Suprapubic skin (tissue), 4 donors: ENCODE measurements at regions not wholly inside any gene's neighbourhood (a gene's known extent, or its start where the extent isn't known, plus 50 kb on each side); places are given as distances from the start of the nearest gene placed in this dataset.

Experiments
- DNase-seq, 2 donors: peaks; one replicate each; pipeline ENCODE4 v3.0.0-alpha.2; 2019; ENCODE audit warnings: low spot score in 2 of 2
- H3K27ac ChIP-seq: fragments of 200-600 bp; sonication (generic); one replicate; pipeline ENCODE4 v1.5.1; 2019
- H3K27me3 ChIP-seq: fragments of 200-600 bp; sonication (generic); one replicate; pipeline ENCODE4 v1.5.1; 2019
- H3K36me3 ChIP-seq: fragments of 200-600 bp; sonication (generic); one replicate; pipeline ENCODE4 v1.5.1; 2019
- H3K4me1 ChIP-seq: fragments of 200-600 bp; sonication (generic); one replicate; pipeline ENCODE4 v1.5.1; 2019
- H3K4me3 ChIP-seq: fragments of 200-600 bp; sonication (generic); one replicate; pipeline ENCODE4 v1.5.1; 2019; ENCODE audit warnings: mild to moderate bottlenecking
- H3K9me3 ChIP-seq: fragments of 200-600 bp; sonication (generic); one replicate; pipeline ENCODE4 v1.5.1; 2019
- CTCF ChIP-seq, 2 donors: fragments of 200-600 bp in 1 of 2; fragments of 450-650 bp in 1 of 2; sonication (generic) in 1 of 2; IDR thresholded peaks; one replicate each; pipeline ENCODE4 v1.5.1; 2016 to 2019; ENCODE audit warnings: antibody characterized with exemption in 2 of 2, mild to moderate bottlenecking in 1 of 2, moderate library complexity in 1 of 2
- EP300 ChIP-seq: sonication (generic); formaldehyde crosslinking; IDR thresholded peaks from one replicate; pipeline ENCODE4 v1.6.1; 2017; ENCODE audit warnings: antibody characterized with exemption
- POLR2A ChIP-seq, 2 donors: fragments of 450-650 bp; IDR thresholded peaks; one replicate each; pipeline ENCODE4 v1.6.1; 2017; ENCODE audit warnings: antibody characterized with exemption in 2 of 2, mild to moderate bottlenecking in 2 of 2, moderate library complexity in 2 of 2
- POLR2AphosphoS5 ChIP-seq, 3 donors: sonication (generic); formaldehyde crosslinking; IDR thresholded peaks; one replicate each; pipeline ENCODE4 v1.6.1; 2017; ENCODE audit warnings: antibody characterized with exemption in 3 of 3
- WGBS: methylation state at CpG from one replicate; pipeline ENCODE4 v1.1.5; 2018; 5-methylcytosine and 5-hydroxymethylcytosine counted together

- no peaks in the 10 kb centered on the region for H3K27me3 ChIP-seq
- no peaks in the 10 kb centered on the region for H3K36me3 ChIP-seq
- H3K9me3 ChIP-seq: no peaks in the 10 kb centered on the region
- no peak overlapping the region for H3K27ac ChIP-seq
- WGBS: 74% methylated on average over 6 of the region's 6 CpGs
- H3K4me3 ChIP-seq: no peak overlapping the region
- no peak for DNase-seq
- H3K4me1 ChIP-seq: peaks cover 3% of the 10 kb centered on the region
- TF ChIP-seq POLR2A (IDR thresholded peaks at IDR 0.05) (no peak), EP300 (no peak), POLR2AphosphoS5 (IDR thresholded peaks at IDR 0.05) (no peak), CTCF (IDR thresholded peaks at IDR 0.05) (no peak)
These were observed 103.7 kb upstream of the SALL4 start for GRCh38 chr20:51906049-51906448.

- TF ChIP-seq CTCF (IDR thresholded peaks at IDR 0.05) (no peak), POLR2AphosphoS5 (IDR thresholded peaks at IDR 0.05) (no peak), EP300 (no peak), POLR2A (IDR thresholded peaks at IDR 0.05) (no peak)
- H3K4me1 ChIP-seq: no peaks in the 10 kb centered on the region
- no peaks in the 10 kb centered on the region for H3K9me3 ChIP-seq
- H3K27me3 ChIP-seq: no peaks in the 10 kb centered on the region
- no peaks in the 10 kb centered on the region for H3K36me3 ChIP-seq
- no peak for DNase-seq
- H3K27ac ChIP-seq: no peak overlapping the region
- 75% methylated on average over 6 of the region's 6 CpGs for WGBS
- H3K4me3 ChIP-seq: no peak overlapping the region
These were observed 100.6 kb upstream of the SALL4 start for GRCh38 chr20:51902933-51903332.

- WGBS: 82% methylated on average over 3 of the region's 3 CpGs
- no peaks in the 10 kb centered on the region for H3K27me3 ChIP-seq
- H3K27ac ChIP-seq: no peak overlapping the region
- TF ChIP-seq POLR2A (IDR thresholded peaks at IDR 0.05): no peak
- H3K36me3 ChIP-seq: no peaks in the 10 kb centered on the region
- H3K4me3 ChIP-seq: no peak overlapping the region
- no peak for DNase-seq
- H3K9me3 ChIP-seq: no peaks in the 10 kb centered on the region
- H3K4me1 ChIP-seq: no peaks in the 10 kb centered on the region
These were observed 98.1 kb upstream of the SALL4 start for GRCh38 chr20:51900443-51900842.

- H3K27ac ChIP-seq: no peak overlapping the region
- no peaks in the 10 kb centered on the region for H3K4me1 ChIP-seq
- no peaks in the 10 kb centered on the region for H3K36me3 ChIP-seq
- no peaks in the 10 kb centered on the region for H3K9me3 ChIP-seq
- WGBS: 86% methylated on average over 7 of the region's 7 CpGs
- DNase-seq: no peak
- TF ChIP-seq CTCF (IDR thresholded peaks at IDR 0.05) (no peak), POLR2AphosphoS5 (IDR thresholded peaks at IDR 0.05) (no peak), POLR2A (IDR thresholded peaks at IDR 0.05) (no peak), EP300 (no peak)
- no peaks in the 10 kb centered on the region for H3K27me3 ChIP-seq
- no peak overlapping the region for H3K4me3 ChIP-seq
These were observed 97.4 kb upstream of the SALL4 start for GRCh38 chr20:51899674-51900073.

DNA sequence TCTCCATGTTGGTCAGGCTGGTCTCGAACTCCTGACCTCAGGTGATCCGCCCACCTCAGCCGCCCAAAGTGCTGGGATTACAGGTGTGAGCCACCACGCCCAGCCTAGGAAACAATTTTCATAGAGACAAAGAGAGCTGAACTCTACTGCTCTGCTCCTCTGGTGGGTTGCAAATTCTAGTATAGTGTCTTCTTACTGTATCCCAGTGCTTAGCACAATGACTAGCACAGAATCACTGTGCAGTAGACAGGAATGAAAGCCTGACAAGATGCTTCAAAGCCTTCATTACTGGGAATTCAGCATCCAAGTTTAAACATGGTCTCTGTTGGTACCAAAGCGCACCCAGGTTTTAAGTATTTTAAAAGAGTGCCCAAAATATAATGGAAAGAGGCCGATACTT, 96.5 kb upstream of the SALL4 start:
- Histone ChIP-seq H3K27ac (no peak overlapping the region), H3K4me1 (no peaks in the 10 kb centered on the region), H3K36me3 (no peaks in the 10 kb centered on the region), H3K9me3 (no peaks in the 10 kb centered on the region), H3K4me3 (no peak overlapping the region), H3K27me3 (no peaks in the 10 kb centered on the region)
- no peak for DNase-seq
- WGBS: 91% methylated on average over 6 of the region's 6 CpGs
- no peak for TF ChIP-seq EP300
- no peak for TF ChIP-seq POLR2AphosphoS5 (IDR thresholded peaks at IDR 0.05)
- no peak for TF ChIP-seq CTCF (IDR thresholded peaks at IDR 0.05)
- TF ChIP-seq POLR2A (IDR thresholded peaks at IDR 0.05): no peak

GRCh38 chr20:51894619-51895018, 92.3 kb upstream of the SALL4 start:
- no peak overlapping the region for H3K4me3 ChIP-seq
- TF ChIP-seq POLR2AphosphoS5 (IDR thresholded peaks at IDR 0.05) (no peak), CTCF (IDR thresholded peaks at IDR 0.05) (no peak), EP300 (no peak), POLR2A (IDR thresholded peaks at IDR 0.05) (no peak)
- H3K4me1 ChIP-seq: no peaks in the 10 kb centered on the region
- 53% methylated on average over 6 of the region's 8 CpGs for WGBS
- no peak overlapping the region for H3K27ac ChIP-seq
- H3K27me3 ChIP-seq: no peaks in the 10 kb centered on the region
- no peaks in the 10 kb centered on the region for H3K36me3 ChIP-seq
- DNase-seq: no peak
- no peaks in the 10 kb centered on the region for H3K9me3 ChIP-seq
